Kidney (tissue), 13 donors: ENCODE measurements at regions not wholly inside any gene's neighbourhood (a gene's known extent, or its start where the extent isn't known, plus 50 kb on each side); places are given as distances from the start of the nearest gene placed in this dataset.
"Not testable (repeated sequence)": the region's sequence is repeated elsewhere in the genome, so short reads cannot be mapped to it uniquely, and the experiment has no call there.

Experiments
- DNase-seq, 5 donors: peaks; one replicate each; pipeline ENCODE4 v3.0.0-alpha.2; 2013 to 2020
- FAIRE-seq: peaks from 2 replicates; lab custom pipeline; 2012; peaks lifted over from hg19 to GRCh38; lab: Jason Lieb, UNC
- H3K27ac ChIP-seq, 2 donors: one replicate each; pipeline ENCODE4 v1.7.0; 2013; ENCODE audit warnings: low read depth in 2 of 2, low read length in 2 of 2, inconsistent platforms in 1 of 2
- H3K27me3 ChIP-seq: one replicate; pipeline ENCODE4 v1.7.1; 2013; ENCODE audit warnings: low read length, inconsistent platforms; ENCODE audit not compliant: control insufficient read depth, insufficient read depth
- H3K36me3 ChIP-seq, 3 donors: one replicate each; pipeline versions ENCODE4 v1.7.0 to v1.7.1; 2013; ENCODE audit warnings: low read length in 3 of 3, control low read depth in 1 of 3, inconsistent platforms in 1 of 3; ENCODE audit not compliant: insufficient read depth in 3 of 3, control insufficient read depth in 2 of 3
- H3K4me1 ChIP-seq, 3 donors: one replicate each; pipeline versions ENCODE4 v1.7.0 to v1.7.1; 2013; ENCODE audit warnings: low read length in 3 of 3, inconsistent platforms in 1 of 3, low read depth in 1 of 3; ENCODE audit not compliant: control insufficient read depth in 2 of 3, insufficient read depth in 2 of 3
- H3K4me3 ChIP-seq, 3 donors: one replicate each; pipeline versions ENCODE4 v1.7.0 to v1.8.1; 2013; ENCODE audit warnings: low read length in 3 of 3, control low read depth in 1 of 3, inconsistent platforms in 1 of 3
- H3K9ac ChIP-seq, 3 donors: one replicate each; pipeline versions ENCODE4 v1.7.0 to v1.7.1; 2013; ENCODE audit warnings: low read length in 3 of 3, control low read depth in 1 of 3, inconsistent platforms in 1 of 3
- H3K9me3 ChIP-seq, 3 donors: one replicate each; pipeline versions ENCODE4 v1.7.0 to v1.7.1; 2013; ENCODE audit warnings: low read length in 3 of 3, control low read depth in 1 of 3, inconsistent platforms in 1 of 3; ENCODE audit not compliant: control insufficient read depth in 2 of 3, insufficient read depth in 1 of 3
- CTCF ChIP-seq: IDR thresholded peaks from 3 replicates; pipeline ENCODE4 v1.5.1; 2012; ENCODE audit warnings: mild to moderate bottlenecking, moderate library complexity, borderline replicate concordance; ENCODE audit not compliant: insufficient read depth; ENCODE audit errors: extremely low read depth
- intact Hi-C: fragments of 100-400 bp; cut with DNase I; formaldehyde crosslinking; loops from one replicate; pipeline ENCODE4 v1.11.1; 2022
- donor health status: control.
- donor health status: control.
- donor health status: control.
- donor health status: control.
- donor health status: control.
- donor health status: DM: yes; HTN: yes; CAD: no.
- donor health status: Normal renal cell carcinoma (clear cell type).

- DNase-seq (peak in 3 of 5 donors; percentile 29 to 84 (median 83)), FAIRE-seq (peak; percentile 93)
- no peak overlapping the region for H3K27ac ChIP-seq
- H3K9me3 ChIP-seq = no peaks in the 10 kb centered on the region
- no peaks in the 10 kb centered on the region for H3K36me3 ChIP-seq
- H3K4me1 ChIP-seq = peaks cover 0 to 7% (median 0%) of the 10 kb centered on the region in 3 donors
- H3K27me3 ChIP-seq = no peaks in the 10 kb centered on the region
- no peak overlapping the region for H3K4me3 ChIP-seq
- TF ChIP-seq CTCF = peak; percentile 60
- no peak overlapping the region for H3K9ac ChIP-seq
- intact Hi-C loops = no loop called here
Observed at GRCh38 chr12:19915392-19916195, 452.7 kb upstream of the PDE3A start.

- no peaks in the 10 kb centered on the region for H3K9me3 ChIP-seq
- no peaks in the 10 kb centered on the region for H3K36me3 ChIP-seq
- no peak for FAIRE-seq
- no peak for TF ChIP-seq CTCF
- H3K27me3 ChIP-seq = no peaks in the 10 kb centered on the region
- no peak overlapping the region for H3K4me3 ChIP-seq
- peak in 2 of 5 donors; percentile 39 to 53 for DNase-seq
- intact Hi-C loops = no loop called here
- H3K9ac ChIP-seq = no peak overlapping the region
- no peak overlapping the region for H3K27ac ChIP-seq
- H3K4me1 ChIP-seq = peaks cover 0 to 7% (median 0%) of the 10 kb centered on the region in 3 donors
Observed at GRCh38 chr12:19916196-19916753, 452.1 kb upstream of the PDE3A start.

DNA sequence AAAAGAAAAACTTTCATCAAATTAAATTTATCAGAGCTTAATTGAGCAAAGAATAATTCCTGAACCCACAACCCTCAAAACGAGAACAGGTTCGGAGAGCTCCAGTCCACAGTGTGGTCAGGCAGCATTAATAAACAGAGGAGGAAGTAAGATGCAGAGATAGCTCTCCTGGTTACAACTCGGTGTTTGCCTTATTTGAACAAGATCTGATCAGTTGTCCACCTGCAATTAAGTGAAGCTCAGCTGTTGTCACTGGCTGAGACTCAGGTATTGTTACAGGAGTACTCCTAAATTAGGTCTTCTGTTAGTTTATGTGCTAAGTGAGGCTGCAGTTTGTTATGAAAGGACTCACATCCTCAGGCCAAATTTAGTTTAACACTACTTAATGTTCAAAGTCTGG, 451.4 kb upstream of the PDE3A start:
- intact Hi-C loops = no loop called here
- DNase-seq = no peak
- Histone ChIP-seq H3K27ac (no peak overlapping the region), H3K36me3 (no peaks in the 10 kb centered on the region), H3K4me3 (no peak overlapping the region), H3K4me1 (peaks cover 0 to 7% (median 0%) of the 10 kb centered on the region in 3 donors), H3K9me3 (no peaks in the 10 kb centered on the region), H3K9ac (no peak overlapping the region), H3K27me3 (no peaks in the 10 kb centered on the region)
- no peak for TF ChIP-seq CTCF
- FAIRE-seq = no peak

- not testable (repeated sequence) for H3K27me3 ChIP-seq, H3K27ac ChIP-seq, H3K9ac ChIP-seq, H3K36me3 ChIP-seq, DNase-seq, H3K9me3 ChIP-seq, H3K4me3 ChIP-seq, FAIRE-seq, H3K4me1 ChIP-seq
- intact Hi-C loops = loop anchor here (10.0 kb wide), 1 partner anchor 683 kb away; no protein-coding TSS in a partner anchor
Observed at GRCh38 chr12:19921716-19922115, 446.6 kb upstream of the PDE3A start.
